ENCODE measurements at regions not wholly inside any gene's neighbourhood (a gene's known extent, or its start where the extent isn't known, plus 50 kb on each side); places are given as distances from the start of the nearest gene placed in this dataset.

GRCh38 chr4:129565214-129565613 is 469.3 kb downstream of the C4orf33 start:
- no peak for DNase-seq

- DNase-seq, result no peak
Observed at GRCh38 chr4:129570326-129570725, 474.4 kb downstream of the C4orf33 start.

GRCh38 chr4:129578336-129578735 is 482.4 kb downstream of the C4orf33 start:
- DNase-seq, result no peak

GRCh38 chr4:129581305-129581704 is 485.4 kb downstream of the C4orf33 start:
- no peak for DNase-seq

GRCh38 chr4:129583868-129584267 is 487.9 kb downstream of the C4orf33 start:
- no peak for DNase-seq

GRCh38 chr4:129598582-129598981 is 502.6 kb downstream of the C4orf33 start:
- DNase-seq, result no peak

GRCh38 chr4:129600898-129601297 is 504.9 kb downstream of the C4orf33 start:
- DNase-seq, result no peak

- DNase-seq, result no peak
Observed at GRCh38 chr4:129602447-129602846, 506.5 kb downstream of the C4orf33 start.

- DNase-seq, result no peak
Observed at GRCh38 chr4:129603241-129603931, 507.4 kb downstream of the C4orf33 start.

GRCh38 chr4:129604632-129605255 is 508.8 kb downstream of the C4orf33 start:
- DNase-seq, result no peak

- DNase-seq, result no peak
Observed at GRCh38 chr4:129614611-129615010, 518.7 kb downstream of the C4orf33 start.

- no peak for DNase-seq
Observed at GRCh38 chr4:129622566-129622965, 526.6 kb downstream of the C4orf33 start.

GRCh38 chr4:129623233-129623875 is 527.4 kb downstream of the C4orf33 start:
- no peak for DNase-seq

GRCh38 chr4:129641179-129641578 is 545.2 kb downstream of the C4orf33 start:
- DNase-seq, result no peak

GRCh38 chr4:129645461-129645860 is 549.5 kb downstream of the C4orf33 start:
- no peak for DNase-seq

GRCh38 chr4:129668092-129668491 is 572.1 kb downstream of the C4orf33 start:
- DNase-seq, result no peak

GRCh38 chr4:129672941-129673340 is 577.0 kb downstream of the C4orf33 start:
- DNase-seq, result no peak

GRCh38 chr4:129675036-129675435 is 579.1 kb downstream of the C4orf33 start:
- DNase-seq, result no peak

GRCh38 chr4:129676934-129677333 is 581.0 kb downstream of the C4orf33 start:
- DNase-seq, result no peak

GRCh38 chr4:129682586-129682985 is 586.6 kb downstream of the C4orf33 start:
- no peak for DNase-seq

- no peak for DNase-seq
Observed at GRCh38 chr4:129707949-129708348, 612.0 kb downstream of the C4orf33 start.

- no peak for DNase-seq
Observed at GRCh38 chr4:129708784-129709183, 612.8 kb downstream of the C4orf33 start.

GRCh38 chr4:129738175-129738574 is 642.2 kb downstream of the C4orf33 start:
- no peak for DNase-seq

GRCh38 chr4:129747756-129748155 is 651.8 kb downstream of the C4orf33 start:
- no peak for DNase-seq

Measured in NCI-H226 (cell line).